OCI-LY3 (cell line): ENCODE measurements at regions not wholly inside any gene's neighbourhood (a gene's known extent, or its start where the extent isn't known, plus 50 kb on each side); places are given as distances from the start of the nearest gene placed in this dataset.

Source experiments
- H2AFZ ChIP-seq: fragments of 200-600, 300-600 bp; shearing (Covaris generic); 2 replicates; pipeline ENCODE4 v1.6.0; 2014; ENCODE audit warnings: antibody characterized with exemption, low read depth, low read length
- H3K27ac ChIP-seq: fragments of 200-600, 300-600 bp; sonication (generic); 2 replicates; pipeline ENCODE4 v1.5.1; 2014; ENCODE audit warnings: mild to moderate bottlenecking, low read length, moderate library complexity, mixed read lengths
- H3K27me3 ChIP-seq: fragments of 200-600, 300-600 bp; sonication (generic); 2 replicates; pipeline ENCODE4 v1.6.1; 2014; ENCODE audit warnings: low read depth, low read length, mixed read lengths
- H3K36me3 ChIP-seq: fragments of 200-600, 300-600 bp; sonication (generic); replicated peaks from 2 replicates; pipeline ENCODE3; 2014; ENCODE audit warnings: low read depth, low read length, mixed read lengths
- H3K4me1 ChIP-seq: fragments of 300-600, 200-600 bp; sonication (generic); 2 replicates; pipeline ENCODE4 v1.6.1; 2014; ENCODE audit warnings: low read length, mixed read lengths
- H3K4me2 ChIP-seq: fragments of 200-600, 300-600 bp; sonication (generic); 2 replicates; pipeline ENCODE4 v1.6.1; 2014; ENCODE audit warnings: low read length, mixed read lengths
- H3K4me3 ChIP-seq: fragments of 300-600, 200-600 bp; sonication (generic); 2 replicates; pipeline ENCODE4 v1.5.1; 2014; ENCODE audit warnings: antibody characterized with exemption, mild to moderate bottlenecking, low read length, moderate library complexity
- H3K79me2 ChIP-seq: fragments of 300-600, 200-600 bp; shearing (Covaris generic); 2 replicates; pipeline ENCODE4 v1.6.1; 2014; ENCODE audit warnings: mild to moderate bottlenecking, low read length, mixed read lengths
- H3K9ac ChIP-seq: fragments of 300-600, 200-600 bp; shearing (Covaris generic); 2 replicates; pipeline ENCODE4 v1.6.0; 2014; ENCODE audit warnings: mild to moderate bottlenecking, low read length, moderate library complexity
- H3K9me3 ChIP-seq: fragments of 200-600, 300-600 bp; shearing (Covaris generic); 2 replicates; pipeline ENCODE4 v1.6.1; 2014; ENCODE audit warnings: low read length, mixed read lengths; ENCODE audit not compliant: insufficient read depth
- H4K20me1 ChIP-seq: fragments of 200-600, 300-600 bp; sonication (generic); 2 replicates; pipeline ENCODE4 v1.6.1; 2016; ENCODE audit warnings: low read length, mixed read lengths; ENCODE audit not compliant: insufficient read depth
- CTCF ChIP-seq: fragments of 200-600, 300-600 bp; sonication (generic); IDR thresholded peaks from 2 replicates; pipeline ENCODE4 v1.5.1; 2014; ENCODE audit warnings: antibody characterized with exemption, low read length, low read depth
- EZH2phosphoT487 ChIP-seq: fragments of 200-600 bp; shearing (Covaris generic); IDR thresholded peaks from 2 replicates; pipeline ENCODE4 v1.6.1; 2018; ENCODE audit warnings: antibody characterized with exemption, mixed run types, low read depth

- Histone ChIP-seq H3K27ac (no peak overlapping the region), H3K4me2 (no peak overlapping the region), H3K9ac (no peak overlapping the region), H3K79me2 (no peaks in the 10 kb centered on the region), H4K20me1 (no peaks in the 10 kb centered on the region), H3K9me3 (peaks cover 4% of the 10 kb centered on the region; the same call in 1 of the 2 replicates), H3K27me3 (peaks cover 15% of the 10 kb centered on the region), H3K36me3 (no peaks in the 10 kb centered on the region), H3K4me1 (no peaks in the 10 kb centered on the region), H2AFZ (no peak overlapping the region), H3K4me3 (no peak overlapping the region)
- TF ChIP-seq EZH2phosphoT487 (no peak), CTCF (no peak)
Measured at GRCh38 chr18:75139226-75139911, 69.6 kb downstream of the PTGR3 start.

GRCh38 chr18:75137346-75137877, 71.5 kb downstream of the PTGR3 start:
- H3K9me3 ChIP-seq: no peaks in the 10 kb centered on the region
- H3K79me2 ChIP-seq: no peaks in the 10 kb centered on the region
- H2AFZ ChIP-seq: no peak overlapping the region
- H3K36me3 ChIP-seq: no peaks in the 10 kb centered on the region
- TF ChIP-seq CTCF (no peak), EZH2phosphoT487 (no peak)
- H3K27me3 ChIP-seq: peaks cover 12% of the 10 kb centered on the region
- no peak overlapping the region for H3K4me3 ChIP-seq
- H3K27ac ChIP-seq: no peak overlapping the region
- no peaks in the 10 kb centered on the region for H4K20me1 ChIP-seq
- no peak overlapping the region for H3K9ac ChIP-seq
- H3K4me2 ChIP-seq: no peak overlapping the region
- no peaks in the 10 kb centered on the region for H3K4me1 ChIP-seq

- H3K9ac ChIP-seq: no peak overlapping the region
- TF ChIP-seq EZH2phosphoT487 (no peak), CTCF (no peak)
- H3K79me2 ChIP-seq: no peaks in the 10 kb centered on the region
- H3K27ac ChIP-seq: no peak overlapping the region
- no peaks in the 10 kb centered on the region for H3K4me1 ChIP-seq
- H4K20me1 ChIP-seq: no peaks in the 10 kb centered on the region
- H3K4me2 ChIP-seq: no peak overlapping the region
- no peak overlapping the region for H3K4me3 ChIP-seq
- H3K36me3 ChIP-seq: no peaks in the 10 kb centered on the region
- H3K9me3 ChIP-seq: no peaks in the 10 kb centered on the region
- no peak overlapping the region for H2AFZ ChIP-seq
- H3K27me3 ChIP-seq: 0 out of 2 replicates have a peak, but pooled peaks cover 4% of the 10 kb centered on the region
Measured at GRCh38 chr18:75135158-75135725, 73.7 kb downstream of the PTGR3 start.

GRCh38 chr18:75134611-75134975, 74.3 kb downstream of the PTGR3 start:
- no peaks in the 10 kb centered on the region for H3K36me3 ChIP-seq

More at GRCh38 chr18:75134611-75134975, 74.3 kb downstream of the PTGR3 start:
- Histone ChIP-seq H3K4me1 (no peaks in the 10 kb centered on the region), H3K9me3 (no peaks in the 10 kb centered on the region), H3K27me3 (0 out of 2 replicates have a peak, but pooled peaks cover 4% of the 10 kb centered on the region), H3K9ac (no peak overlapping the region), H3K4me3 (no peak overlapping the region), H4K20me1 (no peaks in the 10 kb centered on the region), H3K27ac (no peak overlapping the region), H3K4me2 (no peak overlapping the region), H2AFZ (no peak overlapping the region), H3K79me2 (no peaks in the 10 kb centered on the region)
- no peak for TF ChIP-seq EZH2phosphoT487
- no peak for TF ChIP-seq CTCF
